HG03064 (cell line): ENCODE measurements at regions not wholly inside any gene's neighbourhood (a gene's known extent, or its start where the extent isn't known, plus 50 kb on each side); places are given as distances from the start of the nearest gene placed in this dataset.
"Not testable (repeated sequence)": the region's sequence is repeated elsewhere in the genome, so short reads cannot be mapped to it uniquely, and the experiment has no call there.

Experiments used
- ATAC-seq: cut with Tn5 transposase; IDR thresholded peaks from one replicate; pipeline ENCODE4 v1.9.1; 2021; ENCODE audit warnings: low read depth; ENCODE audit not compliant: unreplicated experiment

GRCh38 chr12:128040971-128041370 is 226.0 kb upstream of the TMEM132C start:
- no peak for ATAC-seq

GRCh38 chr12:128042283-128042682 is 224.7 kb upstream of the TMEM132C start:
- ATAC-seq = not testable (repeated sequence)

- ATAC-seq = no peak
Observed at GRCh38 chr12:128042825-128043224, 224.1 kb upstream of the TMEM132C start.

GRCh38 chr12:128043317-128043716 is 223.7 kb upstream of the TMEM132C start:
- ATAC-seq = no peak

- ATAC-seq = no peak
Observed at GRCh38 chr12:128047266-128048060, 219.5 kb upstream of the TMEM132C start.

- ATAC-seq = no peak
Observed at GRCh38 chr12:128052331-128052730, 214.6 kb upstream of the TMEM132C start.

GRCh38 chr12:128052777-128053176 is 214.2 kb upstream of the TMEM132C start:
- ATAC-seq = no peak

GRCh38 chr12:128055567-128055966 is 211.4 kb upstream of the TMEM132C start:
- ATAC-seq = no peak

- ATAC-seq = no peak
Observed at GRCh38 chr12:128056136-128056801, 210.7 kb upstream of the TMEM132C start.

- no peak for ATAC-seq
Observed at GRCh38 chr12:128057586-128057985, 209.4 kb upstream of the TMEM132C start.

GRCh38 chr12:128059621-128060370 is 207.2 kb upstream of the TMEM132C start:
- no peak for ATAC-seq

GRCh38 chr12:128068211-128068610 is 198.8 kb upstream of the TMEM132C start:
- no peak for ATAC-seq

GRCh38 chr12:128069359-128069997 is 197.5 kb upstream of the TMEM132C start:
- no peak for ATAC-seq

- no peak for ATAC-seq
Observed at GRCh38 chr12:128073937-128074336, 193.0 kb upstream of the TMEM132C start.

GRCh38 chr12:128075332-128075731 is 191.6 kb upstream of the TMEM132C start:
- ATAC-seq = no peak

- ATAC-seq = no peak
Observed at GRCh38 chr12:128076188-128076587, 190.8 kb upstream of the TMEM132C start.

GRCh38 chr12:128077211-128077916 is 189.6 kb upstream of the TMEM132C start:
- ATAC-seq = no peak

GRCh38 chr12:128077917-128078298 is 189.1 kb upstream of the TMEM132C start:
- ATAC-seq = no peak

GRCh38 chr12:128078301-128078971 is 188.5 kb upstream of the TMEM132C start:
- ATAC-seq = no peak

GRCh38 chr12:128079446-128079845 is 187.5 kb upstream of the TMEM132C start:
- no peak for ATAC-seq
